Nephron (organoid): ENCODE measurements at regions not wholly inside any gene's neighbourhood (a gene's known extent, or its start where the extent isn't known, plus 50 kb on each side); places are given as distances from the start of the nearest gene placed in this dataset.

Source experiments
- H3K27ac Mint-ChIP-seq, 3 experiments: 2 replicates each; pipeline ENCODE4 v1.8.0; 2020; ENCODE audit warnings: mixed read lengths in 3 of 3, mild to moderate bottlenecking in 2 of 3, moderate library complexity in 1 of 3
- H3K27me3 Mint-ChIP-seq: 2 replicates; pipeline ENCODE4 v1.8.0; 2021; ENCODE audit warnings: low read depth, mild to moderate bottlenecking, moderate library complexity, mixed read lengths
- H3K36me3 Mint-ChIP-seq: 2 replicates; pipeline ENCODE4 v1.8.0; 2020; ENCODE audit warnings: low read depth, mixed read lengths
- H3K4me1 Mint-ChIP-seq: 2 replicates; pipeline ENCODE4 v1.8.0; 2020; ENCODE audit warnings: mixed read lengths
- H3K4me3 Mint-ChIP-seq, 3 experiments: 2 replicates each; pipeline ENCODE4 v1.8.0; 2020; ENCODE audit warnings: mild to moderate bottlenecking in 3 of 3, mixed read lengths in 3 of 3, moderate library complexity in 2 of 3
- H3K9me3 Mint-ChIP-seq: 2 replicates; pipeline ENCODE4 v1.8.0; 2020; ENCODE audit warnings: mixed read lengths
- CTCF ChIP-seq, 3 experiments: fragments of 200-600 bp; sonication (generic); IDR thresholded peaks; one replicate each; pipeline ENCODE4 v1.5.0; 2021; ENCODE audit warnings: antibody characterized with exemption in 3 of 3; ENCODE audit not compliant: unreplicated experiment in 3 of 3

GRCh38 chr11:111162305-111162704 lies 83.2 kb upstream of the POU2AF2 start:
- Mint-ChIP-seq H3K27ac (no peak overlapping the region), H3K4me1 (no peaks in the 10 kb centered on the region), H3K9me3 (no peaks in the 10 kb centered on the region), H3K4me3 (no peak overlapping the region), H3K36me3 (no peaks in the 10 kb centered on the region), H3K27me3 (peaks cover 3% of the 10 kb centered on the region)
- no peak for TF ChIP-seq CTCF (IDR thresholded peaks at IDR 0.05; ENCODE audit: unreplicated experiment in 3 of 3)

- H3K27ac Mint-ChIP-seq: no peak overlapping the region
- TF ChIP-seq CTCF (IDR thresholded peaks at IDR 0.05; ENCODE audit: unreplicated experiment in 3 of 3): no peak
Observed at GRCh38 chr11:111157571-111157970, 88.0 kb upstream of the POU2AF2 start.

DNA sequence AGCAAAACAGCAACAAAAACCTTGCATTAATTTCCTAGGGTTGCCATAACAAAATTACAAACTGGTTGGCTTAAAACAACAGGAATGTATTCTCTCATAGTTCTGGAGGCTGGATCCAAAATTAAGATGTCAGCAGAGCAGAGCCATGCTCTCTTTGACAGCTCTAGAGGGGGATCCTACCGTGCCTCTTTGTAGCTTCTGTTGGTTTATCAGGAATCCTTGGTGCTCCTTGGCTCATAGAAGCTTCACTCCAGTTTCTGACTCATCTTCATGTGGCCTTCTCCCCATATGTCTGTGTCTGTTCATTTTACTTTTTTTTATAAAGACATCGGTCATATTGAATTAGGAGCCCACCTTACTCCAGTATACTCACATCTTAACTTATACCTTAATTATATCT lies 90.5 kb upstream of the POU2AF2 start:
- H3K4me3 Mint-ChIP-seq: no peak overlapping the region
- H3K4me1 Mint-ChIP-seq: no peaks in the 10 kb centered on the region
- H3K27ac Mint-ChIP-seq: no peak overlapping the region
- no peaks in the 10 kb centered on the region for H3K9me3 Mint-ChIP-seq
- H3K27me3 Mint-ChIP-seq: no peaks in the 10 kb centered on the region
- H3K36me3 Mint-ChIP-seq: no peaks in the 10 kb centered on the region
- no peak for TF ChIP-seq CTCF (IDR thresholded peaks at IDR 0.05; ENCODE audit: unreplicated experiment in 3 of 3)

More at GRCh38 chr11:111157571-111157970, 88.0 kb upstream of the POU2AF2 start:
- no peaks in the 10 kb centered on the region for H3K27me3 Mint-ChIP-seq
- no peaks in the 10 kb centered on the region for H3K4me1 Mint-ChIP-seq
- H3K4me3 Mint-ChIP-seq: no peak overlapping the region
- no peaks in the 10 kb centered on the region for H3K36me3 Mint-ChIP-seq
- H3K9me3 Mint-ChIP-seq: no peaks in the 10 kb centered on the region

- no peaks in the 10 kb centered on the region for H3K9me3 Mint-ChIP-seq
- H3K36me3 Mint-ChIP-seq: no peaks in the 10 kb centered on the region
- no peaks in the 10 kb centered on the region for H3K4me1 Mint-ChIP-seq
- no peak for TF ChIP-seq CTCF (IDR thresholded peaks at IDR 0.05; ENCODE audit: unreplicated experiment in 3 of 3)
- no peak overlapping the region for H3K27ac Mint-ChIP-seq
- no peak overlapping the region for H3K4me3 Mint-ChIP-seq
- no peaks in the 10 kb centered on the region for H3K27me3 Mint-ChIP-seq
Observed at GRCh38 chr11:111153194-111153593, 92.3 kb upstream of the POU2AF2 start.

DNA sequence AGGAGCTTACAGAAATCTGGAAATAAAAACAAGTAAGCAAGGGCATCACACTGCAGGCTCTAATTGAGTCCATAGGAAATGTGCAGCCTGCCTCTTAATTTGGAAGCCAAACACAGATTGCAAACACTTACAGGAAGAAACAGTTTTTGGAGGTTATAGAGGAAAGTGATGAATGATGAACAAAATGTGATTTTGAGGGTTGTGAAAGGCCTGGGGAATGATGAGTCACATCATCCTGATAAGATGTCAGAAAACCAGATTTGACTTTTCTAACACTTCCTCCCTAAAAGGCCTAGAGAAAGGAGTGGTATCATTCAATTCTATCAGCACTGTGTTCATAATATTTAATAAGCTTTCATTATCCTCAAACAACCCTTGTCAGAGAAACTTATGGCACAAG lies 96.6 kb upstream of the POU2AF2 start:
- no peaks in the 10 kb centered on the region for H3K27me3 Mint-ChIP-seq
- no peaks in the 10 kb centered on the region for H3K36me3 Mint-ChIP-seq
- H3K4me3 Mint-ChIP-seq: no peak overlapping the region
- H3K27ac Mint-ChIP-seq: no peak overlapping the region
- no peaks in the 10 kb centered on the region for H3K9me3 Mint-ChIP-seq
- no peaks in the 10 kb centered on the region for H3K4me1 Mint-ChIP-seq
- TF ChIP-seq CTCF (IDR thresholded peaks at IDR 0.05; ENCODE audit: unreplicated experiment in 3 of 3): no peak

DNA sequence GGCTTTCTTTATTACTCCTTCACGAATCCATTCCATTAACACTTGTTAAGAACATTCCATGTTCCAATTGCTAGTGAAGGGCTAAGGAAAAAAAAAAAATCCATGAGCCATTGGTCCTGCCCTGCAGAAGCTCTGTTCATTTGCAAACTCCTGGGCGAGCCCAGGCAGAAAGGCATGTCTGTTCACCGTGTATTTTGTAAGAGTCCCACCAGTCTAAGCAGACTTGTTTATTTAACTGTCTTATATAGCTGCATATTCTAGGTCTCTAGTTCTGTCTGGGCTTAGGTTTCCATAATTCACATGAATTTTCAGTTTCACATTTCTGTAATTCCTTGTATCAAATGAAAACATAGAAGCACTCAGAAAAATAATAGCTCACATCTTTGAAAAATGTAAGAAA lies 97.4 kb upstream of the POU2AF2 start:
- H3K27me3 Mint-ChIP-seq: no peaks in the 10 kb centered on the region
- H3K4me3 Mint-ChIP-seq: no peak overlapping the region
- H3K36me3 Mint-ChIP-seq: no peaks in the 10 kb centered on the region
- no peaks in the 10 kb centered on the region for H3K9me3 Mint-ChIP-seq
- H3K27ac Mint-ChIP-seq: no peak overlapping the region
- H3K4me1 Mint-ChIP-seq: no peaks in the 10 kb centered on the region
- no peak for TF ChIP-seq CTCF (IDR thresholded peaks at IDR 0.05; ENCODE audit: unreplicated experiment in 3 of 3)
